HepG2 (cell line): ENCODE measurements at regions not wholly inside any gene's neighbourhood (a gene's known extent, or its start where the extent isn't known, plus 50 kb on each side); places are given as distances from the start of the nearest gene placed in this dataset.

Experiments
- ATAC-seq: fragments of 200-7000 bp; cut with Tn5 transposase; 3 replicates; pipeline ENCODE4 v1.9.1; 2020; ENCODE audit warnings: mild to moderate bottlenecking, moderate library complexity
- BruUV-seq: library from RNA; stranded (reverse); fragments of 400-500 nt; replicated peaks from 2 replicates; lab custom pipeline; 2021; lab: Mats Ljungman, UMichigan
- CTCF ChIA-PET: fragments of 300-600 bp; formaldehyde crosslinking; extraction: SDS; loops from one replicate; lab custom pipeline; 2021; ENCODE audit warnings: low total read pairs, inconsistent platforms, low intra/inter-chr PET ratio; lab: Yijun Ruan, JAX
- POLR2A ChIA-PET: fragments of 350-600 bp; sonication (Branson Sonifier 250); formaldehyde crosslinking; loops from one replicate; lab custom pipeline; 2020; ENCODE audit warnings: antibody characterized with exemption, inconsistent platforms; lab: Yijun Ruan, JAX
- DNase-seq: peaks from one replicate; pipeline ENCODE4 v3.0.0-alpha.2; 2015; ENCODE audit warnings: low spot score
- FAIRE-seq: peaks from 3 replicates; lab custom pipeline; 2011; peaks lifted over from hg19 to GRCh38; lab: Jason Lieb, UNC
- H2AFZ ChIP-seq: one replicate; pipeline ENCODE4 v1.6.1; 2011; ENCODE audit warnings: low read length, inconsistent platforms
- H3K27ac ChIP-seq: fragments of 300-600 bp; 3 replicates; pipeline ENCODE4 v1.8.0; 2011; ENCODE audit warnings: mixed run types, mild to moderate bottlenecking, mixed read lengths, low read length, inconsistent platforms; ENCODE audit not compliant: insufficient read depth; ENCODE audit errors: extremely low read length
- H3K27me3 ChIP-seq, 2 experiments: fragments of 200-600 bp in 1 of 2; 2 replicates in 1 of 2; 3 replicates in 1 of 2; pipeline versions ENCODE4 v1.6.0 to v1.8.0; 2011; ENCODE audit warnings: low read length in 2 of 2, mild to moderate bottlenecking in 2 of 2, moderate library complexity in 2 of 2, inconsistent platforms in 1 of 2; ENCODE audit not compliant: insufficient read depth in 2 of 2, control insufficient read depth in 1 of 2
- H3K36me3 ChIP-seq, 2 experiments: fragments of 200-600 bp in 1 of 2; replicated peaks in 1 of 2; 2 replicates in 1 of 2; 3 replicates in 1 of 2; pipeline versions ENCODE4 v1.5.1 to v1.8.0; 2011; ENCODE audit warnings: low read length in 2 of 2, inconsistent platforms in 1 of 2; ENCODE audit not compliant: insufficient read depth in 2 of 2, control insufficient read depth in 1 of 2
- H3K4me1 ChIP-seq: 2 replicates; pipeline ENCODE4 v1.5.1; 2012; ENCODE audit warnings: low read length, inconsistent platforms; ENCODE audit not compliant: insufficient read depth
- H3K4me2 ChIP-seq: 2 replicates; pipeline ENCODE4 v1.6.0; 2011; ENCODE audit warnings: low read depth, low read length, inconsistent platforms
- H3K4me3 ChIP-seq, 3 experiments: fragments of 200-600 bp in 1 of 3; sonication (generic), shearing (Covaris generic) in 1 of 3; replicated peaks in 1 of 3; 2 replicates each; pipeline ENCODE4 v1.5.1; 2011 to 2016; ENCODE audit warnings: low read length in 3 of 3, inconsistent platforms in 2 of 3, low read depth in 2 of 3, mild to moderate bottlenecking in 2 of 3, control low read depth in 1 of 3, mixed read lengths in 1 of 3; ENCODE audit not compliant: insufficient read depth in 1 of 3
- H3K79me2 ChIP-seq: one replicate; pipeline ENCODE4 v1.6.1; 2011; ENCODE audit warnings: low read length, inconsistent platforms; ENCODE audit not compliant: insufficient read depth
- H3K9ac ChIP-seq: 2 replicates; pipeline ENCODE4 v1.6.0; 2011; ENCODE audit warnings: mild to moderate bottlenecking, low read depth, low read length, inconsistent platforms; ENCODE audit not compliant: insufficient read depth
- H3K9me3 ChIP-seq: 2 replicates; pipeline ENCODE4 v1.5.1; 2012; ENCODE audit warnings: mild to moderate bottlenecking, low read length
- H4K20me1 ChIP-seq: 2 replicates; pipeline ENCODE4 v1.6.0; 2011; ENCODE audit warnings: inconsistent platforms, mild to moderate bottlenecking, low read length, moderate library complexity; ENCODE audit not compliant: insufficient read depth
- ELF4 ChIP-seq: sonication (generic); formaldehyde crosslinking; IDR thresholded peaks from 2 replicates; pipeline ENCODE4 v1.5.0; 2020; ENCODE audit warnings: missing genetic modification reagents, mild to moderate bottlenecking, moderate library complexity, borderline replicate concordance
- FOXM1 ChIP-seq: sonication (generic); formaldehyde crosslinking; IDR thresholded peaks from 2 replicates; pipeline ENCODE4 v1.5.0; 2020; ENCODE audit warnings: missing genetic modification reagents
- HMG20A ChIP-seq: IDR thresholded peaks from 2 replicates; pipeline ENCODE4 v1.6.1; 2016; ENCODE audit warnings: borderline replicate concordance
- KAT7 ChIP-seq: IDR thresholded peaks from 2 replicates; pipeline ENCODE4 v1.6.1; 2018; ENCODE audit warnings: borderline replicate concordance, missing compliant biosample characterization
- MAFK ChIP-seq, 2 experiments: IDR thresholded peaks in 1 of 2; conservative IDR thresholded peaks in 1 of 2; 2 replicates each; pipeline ENCODE4 v1.6.1; 2011; ENCODE audit warnings: improper control_type of control experiment in 2 of 2, low read length in 2 of 2
- NAIF1 ChIP-seq: sonication (generic); formaldehyde crosslinking; IDR thresholded peaks from 2 replicates; pipeline ENCODE4 v1.5.0; 2020; ENCODE audit warnings: mild to moderate bottlenecking, missing genetic modification reagents, borderline replicate concordance
- RBAK ChIP-seq: sonication (generic); formaldehyde crosslinking; IDR thresholded peaks from 2 replicates; pipeline ENCODE4 v1.5.1; 2020; ENCODE audit warnings: mild to moderate bottlenecking, missing genetic modification reagents
- YEATS4 ChIP-seq: sonication (generic); formaldehyde crosslinking; IDR thresholded peaks from 2 replicates; pipeline ENCODE4 v1.4.0; 2020; ENCODE audit warnings: missing genetic modification reagents, borderline replicate concordance
- ZFP62 ChIP-seq: sonication (generic); formaldehyde crosslinking; IDR thresholded peaks from 2 replicates; pipeline ENCODE4 v1.4.0; 2020; ENCODE audit warnings: missing genetic modification reagents
- ZFY ChIP-seq: sonication (generic); formaldehyde crosslinking; IDR thresholded peaks from 2 replicates; pipeline ENCODE4 v1.4.0; 2020; ENCODE audit warnings: missing genetic modification reagents
- ZNF557 ChIP-seq: sonication (generic); formaldehyde crosslinking; IDR thresholded peaks from 2 replicates; pipeline ENCODE4 v1.4.0; 2020; ENCODE audit warnings: missing genetic modification reagents
- ZNF660 ChIP-seq: sonication (generic); formaldehyde crosslinking; IDR thresholded peaks from 2 replicates; pipeline ENCODE4 v1.5.1; 2020; ENCODE audit warnings: mild to moderate bottlenecking, low read depth, missing genetic modification reagents, borderline replicate concordance
- ZSCAN12 ChIP-seq: sonication (generic); formaldehyde crosslinking; IDR thresholded peaks from 2 replicates; pipeline ENCODE4 v1.9.0; 2021; ENCODE audit warnings: mild to moderate bottlenecking, missing genetic modification reagents
- ZSCAN25 ChIP-seq: sonication (generic); formaldehyde crosslinking; IDR thresholded peaks from 2 replicates; pipeline ENCODE4 v1.8.0; 2022; ENCODE audit warnings: mild to moderate bottlenecking, missing genetic modification reagents
- WGBS: methylation state at CpG from one replicate; pipeline ENCODE4 v1.1.6; 2017; ENCODE audit warnings: low lambda C conversion rate; 5-methylcytosine and 5-hydroxymethylcytosine counted together
- in situ Hi-C: cut with HindIII; loops from 2 replicates; pipeline ENCODE4 v1.10.0; 2017; ENCODE audit warnings: low pct_unique_long_range_greater_than_20kb; ENCODE audit not compliant: extremely low pct_ligation_motif_present
- intact Hi-C: fragments of 100-400 bp; cut with micrococcal nuclease; formaldehyde crosslinking; loops from one replicate; pipeline ENCODE4 v1.10.0; 2022; ENCODE audit not compliant: unreplicated experiment
- TF ChIP-seq, protein P1 (sequence below): sonication (generic); formaldehyde crosslinking; IDR thresholded peaks from 2 replicates; pipeline ENCODE4 v1.5.0; 2020; ENCODE audit warnings: missing genetic modification reagents, mild to moderate bottlenecking, borderline replicate concordance
- TF ChIP-seq, protein P2 (sequence below): sonication (generic); formaldehyde crosslinking; IDR thresholded peaks from 2 replicates; pipeline ENCODE4 v1.4.0; 2020; ENCODE audit warnings: missing genetic modification reagents, borderline replicate concordance

DNA sequence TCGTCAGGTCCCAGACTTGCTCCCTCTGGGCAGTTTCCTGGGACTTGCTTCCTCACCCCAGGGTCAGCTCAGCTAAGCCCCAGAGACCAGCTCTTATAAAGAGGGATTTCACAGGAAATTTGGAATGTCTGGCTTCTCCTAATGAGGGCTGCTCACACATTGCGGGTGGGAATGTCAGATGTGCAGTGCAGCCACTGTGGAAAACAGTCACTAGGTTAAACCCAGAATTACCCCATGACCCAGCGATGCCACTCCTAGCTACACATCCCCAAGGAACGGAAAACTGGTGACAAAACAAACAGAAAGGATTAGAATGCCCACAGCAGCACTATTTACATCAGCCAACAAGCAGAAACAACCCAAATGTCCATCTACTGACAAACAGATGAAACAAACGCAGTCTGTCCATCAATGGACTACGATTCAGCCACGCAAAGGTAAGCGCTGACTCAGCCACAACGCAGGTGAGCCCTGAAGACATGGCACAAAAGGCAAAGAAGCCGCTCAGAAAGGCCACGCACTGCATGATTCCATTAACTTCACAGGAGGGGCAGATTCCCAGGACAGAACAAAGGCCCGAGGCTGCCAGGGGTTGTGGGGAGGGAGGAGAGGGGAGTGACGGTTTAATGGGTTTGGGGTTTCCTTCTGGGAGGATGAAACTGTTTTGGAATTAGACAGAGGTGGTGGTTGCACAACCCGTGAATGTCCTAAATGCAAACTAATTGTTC lies 63.0 kb downstream of the NCOR2 start:
- intact Hi-C loops = no loop called here
- Histone ChIP-seq H3K4me1 (peaks cover 19% of the 10 kb centered on the region), H3K36me3 (no peaks in the 10 kb centered on the region; a peak in 3 of 5 replicates), H3K27ac (no peak overlapping the region), H3K4me3 (no peak overlapping the region), H3K9ac (no peak overlapping the region), H3K27me3 (no peaks in the 10 kb centered on the region), H4K20me1 (peaks cover 22% of the 10 kb centered on the region; the same call in 1 of the 2 replicates), H3K9me3 (no peaks in the 10 kb centered on the region), H3K4me2 (no peak overlapping the region), H2AFZ (no peak overlapping the region), H3K79me2 (peaks cover 15% of the 10 kb centered on the region)
- ChIA-PET POLR2A (no interaction called here), CTCF (no interaction called here)
- in situ Hi-C loops = no loop called here
- FAIRE-seq (no peak), DNase-seq (no peak), ATAC-seq (no peak)
- TF ChIP-seq, protein P1, sequence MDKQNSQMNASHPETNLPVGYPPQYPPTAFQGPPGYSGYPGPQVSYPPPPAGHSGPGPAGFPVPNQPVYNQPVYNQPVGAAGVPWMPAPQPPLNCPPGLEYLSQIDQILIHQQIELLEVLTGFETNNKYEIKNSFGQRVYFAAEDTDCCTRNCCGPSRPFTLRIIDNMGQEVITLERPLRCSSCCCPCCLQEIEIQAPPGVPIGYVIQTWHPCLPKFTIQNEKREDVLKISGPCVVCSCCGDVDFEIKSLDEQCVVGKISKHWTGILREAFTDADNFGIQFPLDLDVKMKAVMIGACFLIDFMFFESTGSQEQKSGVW (CRISPR knock-in tag) = no peak
- TF ChIP-seq MAFK (conservative IDR thresholded peaks at IDR 0.05 in 1 of 2, IDR thresholded peaks at IDR 0.05 in 1 of 2; ENCODE audit: low read length in 2 of 2) = peak; percentile 54 to 75
- no peak for TF ChIP-seq YEATS4 (CRISPR knock-in tag)
- BruUV-seq = no TSS peak
- 97% methylated on average over 13 of the region's 14 CpGs for WGBS

DNA sequence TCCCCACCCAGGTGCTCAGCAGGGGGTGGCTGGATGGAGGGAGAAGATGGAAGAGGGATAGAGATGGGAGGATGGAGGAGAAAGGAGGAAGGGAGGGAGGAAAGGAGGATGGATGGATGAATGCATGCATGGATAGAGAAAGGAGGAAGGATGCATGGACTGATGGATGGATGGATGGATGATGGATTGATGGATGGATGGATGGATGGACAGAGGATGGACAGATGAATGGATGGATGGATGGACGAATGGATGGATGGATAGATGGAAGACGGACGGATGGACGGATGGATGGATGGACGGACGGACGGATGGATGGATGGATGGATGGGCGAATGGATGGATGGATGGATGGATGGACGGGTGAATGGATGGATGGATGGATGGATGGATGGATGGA lies 64.1 kb downstream of the NCOR2 start:
- BruUV-seq = no TSS peak
- Histone ChIP-seq H3K4me2 (no peak overlapping the region), H3K9me3 (no peaks in the 10 kb centered on the region), H3K79me2 (peaks cover 21% of the 10 kb centered on the region), H3K27me3 (no peaks in the 10 kb centered on the region), H4K20me1 (peaks cover 23% of the 10 kb centered on the region; the same call in 1 of the 2 replicates), H2AFZ (no peak overlapping the region), H3K27ac (no peak overlapping the region), H3K4me1 (peaks cover 16% of the 10 kb centered on the region), H3K4me3 (no peak overlapping the region), H3K36me3 (no peaks in the 10 kb centered on the region; a peak in 3 of 5 replicates), H3K9ac (no peak overlapping the region)
- no peak for ATAC-seq
- FAIRE-seq = no peak
- in situ Hi-C loops = no loop called here
- POLR2A ChIA-PET = no interaction called here
- 87% methylated on average over 9 of the region's 9 CpGs for WGBS
- intact Hi-C loops = no loop called here
- CTCF ChIA-PET = no interaction called here
- no peak for DNase-seq
- TF ChIP-seq ZFP62 (CRISPR knock-in tag) = no peak
- TF ChIP-seq ZSCAN12 = no peak
- TF ChIP-seq ELF4 (CRISPR knock-in tag) = no peak
- no peak for TF ChIP-seq ZNF660 (CRISPR knock-in tag)
- no peak for TF ChIP-seq FOXM1 (CRISPR knock-in tag)
- TF ChIP-seq HMG20A = no peak
- TF ChIP-seq, protein P1 (CRISPR knock-in tag) = no peak
- TF ChIP-seq ZNF557 (CRISPR knock-in tag) = no peak
- no peak for TF ChIP-seq KAT7 (CRISPR knock-in tag)
- no peak for TF ChIP-seq NAIF1 (CRISPR knock-in tag)
- TF ChIP-seq ZFY (CRISPR knock-in tag) = no peak
- no peak for TF ChIP-seq RBAK
- no peak for TF ChIP-seq ZSCAN25 (CRISPR knock-in tag)
- TF ChIP-seq, protein P2, sequence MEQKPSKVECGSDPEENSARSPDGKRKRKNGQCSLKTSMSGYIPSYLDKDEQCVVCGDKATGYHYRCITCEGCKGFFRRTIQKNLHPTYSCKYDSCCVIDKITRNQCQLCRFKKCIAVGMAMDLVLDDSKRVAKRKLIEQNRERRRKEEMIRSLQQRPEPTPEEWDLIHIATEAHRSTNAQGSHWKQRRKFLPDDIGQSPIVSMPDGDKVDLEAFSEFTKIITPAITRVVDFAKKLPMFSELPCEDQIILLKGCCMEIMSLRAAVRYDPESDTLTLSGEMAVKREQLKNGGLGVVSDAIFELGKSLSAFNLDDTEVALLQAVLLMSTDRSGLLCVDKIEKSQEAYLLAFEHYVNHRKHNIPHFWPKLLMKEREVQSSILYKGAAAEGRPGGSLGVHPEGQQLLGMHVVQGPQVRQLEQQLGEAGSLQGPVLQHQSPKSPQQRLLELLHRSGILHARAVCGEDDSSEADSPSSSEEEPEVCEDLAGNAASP (CRISPR knock-in tag) = no peak
